Muscle of back (tissue), 3 donors: ENCODE measurements at regions not wholly inside any gene's neighbourhood (a gene's known extent, or its start where the extent isn't known, plus 50 kb on each side); places are given as distances from the start of the nearest gene placed in this dataset.
"Not testable (repeated sequence)": the region's sequence is repeated elsewhere in the genome, so short reads cannot be mapped to it uniquely, and the experiment has no call there.

Experiments used
- DNase-seq, 3 donors: peaks; one replicate each; pipeline versions ENCODE4 v3.0.0 to v3.0.0-alpha.2; 2013

DNA sequence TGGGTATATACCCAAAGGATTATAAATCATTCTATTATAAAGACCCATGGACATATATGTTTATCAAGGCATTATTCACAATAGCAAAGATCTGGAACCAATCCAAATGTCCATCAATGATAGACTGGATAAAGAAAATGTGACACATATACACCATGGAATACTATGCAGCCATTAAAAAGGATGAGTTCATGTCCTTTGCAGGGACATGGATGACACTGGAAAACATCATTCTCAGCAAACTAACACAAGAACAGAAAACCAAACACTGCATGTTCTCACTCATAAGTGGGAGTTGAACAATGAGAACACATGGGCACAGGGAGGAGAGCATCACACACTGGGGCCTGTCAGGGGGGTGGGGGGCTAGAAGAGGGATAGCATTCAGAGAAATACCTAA is 136.9 kb upstream of the ST8SIA4 start:
- DNase-seq: not testable (repeated sequence)

DNA sequence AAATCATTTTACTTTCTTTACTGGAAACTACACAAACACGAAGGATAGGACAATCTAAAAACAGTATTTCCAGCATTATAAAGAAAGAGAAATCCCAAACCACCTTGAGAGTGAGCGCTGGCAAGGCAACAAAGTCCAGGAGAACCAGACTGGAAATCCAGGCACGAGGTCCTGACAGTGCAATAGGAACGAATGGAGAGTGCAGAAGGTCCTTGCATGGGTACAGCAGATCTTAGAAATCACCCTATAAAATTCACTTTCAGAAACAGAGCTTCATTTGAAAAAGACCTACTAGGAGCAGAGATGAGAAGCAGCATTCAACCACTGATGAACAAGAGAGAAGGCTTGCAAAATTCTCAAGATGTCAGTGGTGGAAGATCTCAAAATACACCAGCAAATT is 133.7 kb upstream of the ST8SIA4 start:
- no peak for DNase-seq

GRCh38 chr5:101035425-101035824 is 132.3 kb upstream of the ST8SIA4 start:
- no peak for DNase-seq

- no peak for DNase-seq
These were observed 121.2 kb upstream of the ST8SIA4 start for GRCh38 chr5:101024299-101024698.

DNA sequence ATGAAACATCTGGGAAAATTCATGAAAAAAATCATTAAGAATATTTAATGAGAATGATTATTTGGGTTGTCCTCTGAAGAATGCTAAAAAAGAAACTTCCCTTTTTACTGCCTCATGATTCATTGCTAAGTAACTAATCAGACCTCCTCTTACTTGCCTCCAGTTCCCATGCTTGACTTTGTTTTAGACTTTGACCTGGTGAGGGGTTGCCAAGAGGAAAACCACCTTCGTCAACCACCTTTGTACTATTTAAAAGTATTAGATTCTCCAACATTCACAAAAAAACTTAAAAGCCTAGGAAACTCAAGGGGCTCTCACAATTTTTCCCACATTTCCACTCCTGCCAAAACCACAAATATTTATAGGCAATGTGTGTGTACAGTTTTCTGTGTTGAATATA is 115.2 kb upstream of the ST8SIA4 start:
- DNase-seq: no peak

DNA sequence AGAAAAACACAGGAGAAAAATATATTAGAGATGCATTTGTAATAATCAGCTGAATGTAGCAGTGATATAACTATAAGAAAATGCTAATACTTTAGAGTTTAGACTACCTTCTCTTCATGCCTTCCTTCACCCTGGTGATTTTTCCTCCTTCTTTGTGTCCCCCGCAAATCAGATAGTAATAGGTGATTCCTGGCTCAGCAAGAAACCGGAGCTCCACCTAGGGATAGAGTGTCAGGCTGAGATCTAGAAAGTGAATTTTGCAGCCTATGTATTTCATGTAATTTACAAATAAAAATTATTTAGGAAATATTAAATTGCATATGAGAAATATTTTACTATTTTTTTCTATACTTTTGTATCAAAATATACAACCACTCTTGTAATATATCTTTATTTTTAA is 109.8 kb upstream of the ST8SIA4 start:
- no peak for DNase-seq

DNA sequence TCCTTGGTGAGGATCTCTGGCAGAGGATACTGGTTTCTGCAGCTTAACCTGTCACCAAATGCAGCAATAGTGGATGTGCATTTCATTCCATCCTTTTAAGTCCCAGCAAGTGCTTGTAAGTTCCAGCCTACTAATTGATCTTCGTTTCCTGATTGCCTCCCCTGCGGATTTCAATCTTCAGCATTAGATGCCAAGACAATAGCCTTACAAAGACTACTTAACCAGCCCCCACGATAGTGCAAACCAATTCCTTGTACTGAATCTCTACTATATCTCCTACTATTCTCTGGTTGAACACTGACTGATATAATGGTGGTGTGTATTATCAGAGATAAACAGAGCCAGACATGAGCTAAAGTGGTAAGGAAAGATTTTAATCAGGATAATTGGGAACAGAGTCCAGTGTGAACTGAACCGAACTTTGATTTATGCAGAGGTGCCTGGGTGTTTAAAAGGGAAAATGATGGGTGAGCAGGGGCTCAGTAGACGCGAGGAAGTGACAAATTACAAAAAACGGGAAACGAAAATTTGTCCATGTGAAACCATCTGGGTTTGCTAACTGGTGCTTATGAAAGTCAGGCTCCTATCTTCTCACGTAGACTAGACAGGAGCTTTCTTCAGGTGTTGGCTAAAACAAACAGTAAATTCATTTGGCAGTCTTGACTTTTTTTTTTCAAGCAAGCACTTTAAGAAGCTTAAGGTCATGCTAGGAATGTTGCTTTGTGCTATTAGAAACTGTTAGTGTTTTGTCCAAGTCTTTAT is 106.9 kb upstream of the ST8SIA4 start:
- no peak for DNase-seq

DNA sequence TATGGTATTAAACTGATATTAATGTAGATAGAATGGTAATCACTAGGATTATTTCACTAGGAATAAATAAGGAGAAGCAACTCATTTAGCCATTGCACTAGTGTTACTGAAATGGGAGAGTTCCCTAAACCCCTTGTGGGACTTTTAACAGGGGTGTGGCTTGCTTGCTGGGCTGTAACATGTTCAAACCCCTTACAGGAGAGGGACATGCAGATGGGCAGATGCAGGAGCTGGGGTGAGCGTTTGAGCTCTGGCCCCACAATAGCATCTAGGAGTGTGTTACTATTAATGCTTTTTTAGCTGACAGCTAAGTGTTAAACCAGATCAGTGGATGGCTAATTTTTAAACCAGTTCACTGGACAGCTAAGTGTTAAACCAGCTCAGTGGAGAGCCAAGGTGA is 89.3 kb upstream of the ST8SIA4 start:
- DNase-seq: no peak

DNA sequence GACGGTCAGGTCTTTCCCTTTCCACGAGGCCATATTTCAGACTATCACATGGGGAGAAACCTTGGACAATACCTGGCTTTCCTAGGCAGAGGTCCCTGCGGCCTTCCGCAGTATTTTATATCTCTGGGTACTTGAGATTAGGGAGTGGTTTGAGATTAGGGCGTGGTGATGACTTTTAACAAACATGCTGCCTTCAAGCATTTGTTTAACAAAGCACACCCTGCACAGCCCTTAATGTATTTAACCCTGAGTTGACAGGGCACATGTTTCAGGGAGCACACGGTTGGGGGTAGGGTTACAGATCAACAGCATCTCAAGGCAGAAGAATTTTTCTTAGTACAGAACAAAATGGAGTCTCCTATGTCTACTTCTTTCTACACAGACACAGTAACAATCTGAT is 80.5 kb upstream of the ST8SIA4 start:
- not testable (repeated sequence) for DNase-seq

GRCh38 chr5:100974082-100974481 is 71.0 kb upstream of the ST8SIA4 start:
- no peak for DNase-seq

DNA sequence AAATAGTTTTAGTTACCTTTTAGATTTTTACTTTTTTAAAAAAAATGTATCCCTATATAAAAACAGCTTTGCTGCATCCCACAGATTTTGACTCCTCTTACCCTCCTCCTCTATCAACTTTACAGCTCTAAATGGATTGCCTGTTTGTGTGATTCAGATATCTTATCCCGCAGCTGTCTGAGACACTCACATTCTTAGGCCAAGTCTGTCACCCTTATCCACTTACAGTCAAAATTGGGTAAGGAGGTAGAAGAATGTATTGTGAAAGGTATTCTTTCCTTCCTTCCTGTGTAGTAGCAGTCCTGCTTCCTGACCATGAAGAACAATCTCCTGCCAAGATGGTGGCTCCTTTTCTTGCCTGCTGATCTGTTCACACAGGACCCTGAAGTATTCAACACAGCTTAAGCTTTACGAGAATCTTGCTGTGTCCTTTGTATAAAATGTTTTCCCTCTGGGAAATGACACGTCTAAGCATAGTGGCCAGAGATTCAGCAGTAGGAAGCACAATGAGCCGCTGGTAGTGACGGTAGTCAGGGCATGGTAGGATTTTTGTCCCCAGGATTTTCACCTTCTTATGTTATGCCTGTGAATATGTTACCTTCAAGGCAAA is 67.7 kb upstream of the ST8SIA4 start:
- no peak for DNase-seq

GRCh38 chr5:100965291-100965690 is 62.2 kb upstream of the ST8SIA4 start:
- DNase-seq: no peak
